OCI-LY3 (cell line): ENCODE measurements at regions not wholly inside any gene's neighbourhood (a gene's known extent, or its start where the extent isn't known, plus 50 kb on each side); places are given as distances from the start of the nearest gene placed in this dataset.

Source experiments
- H2AFZ ChIP-seq: fragments of 200-600, 300-600 bp; shearing (Covaris generic); 2 replicates; pipeline ENCODE4 v1.6.0; 2014; ENCODE audit warnings: antibody characterized with exemption, low read depth, low read length
- H3K27ac ChIP-seq: fragments of 200-600, 300-600 bp; sonication (generic); 2 replicates; pipeline ENCODE4 v1.5.1; 2014; ENCODE audit warnings: mild to moderate bottlenecking, low read length, moderate library complexity, mixed read lengths
- H3K27me3 ChIP-seq: fragments of 200-600, 300-600 bp; sonication (generic); 2 replicates; pipeline ENCODE4 v1.6.1; 2014; ENCODE audit warnings: low read depth, low read length, mixed read lengths
- H3K36me3 ChIP-seq: fragments of 200-600, 300-600 bp; sonication (generic); replicated peaks from 2 replicates; pipeline ENCODE3; 2014; ENCODE audit warnings: low read depth, low read length, mixed read lengths
- H3K4me1 ChIP-seq: fragments of 300-600, 200-600 bp; sonication (generic); 2 replicates; pipeline ENCODE4 v1.6.1; 2014; ENCODE audit warnings: low read length, mixed read lengths
- H3K4me2 ChIP-seq: fragments of 200-600, 300-600 bp; sonication (generic); 2 replicates; pipeline ENCODE4 v1.6.1; 2014; ENCODE audit warnings: low read length, mixed read lengths
- H3K4me3 ChIP-seq: fragments of 300-600, 200-600 bp; sonication (generic); 2 replicates; pipeline ENCODE4 v1.5.1; 2014; ENCODE audit warnings: antibody characterized with exemption, mild to moderate bottlenecking, low read length, moderate library complexity
- H3K79me2 ChIP-seq: fragments of 300-600, 200-600 bp; shearing (Covaris generic); 2 replicates; pipeline ENCODE4 v1.6.1; 2014; ENCODE audit warnings: mild to moderate bottlenecking, low read length, mixed read lengths
- H3K9ac ChIP-seq: fragments of 300-600, 200-600 bp; shearing (Covaris generic); 2 replicates; pipeline ENCODE4 v1.6.0; 2014; ENCODE audit warnings: mild to moderate bottlenecking, low read length, moderate library complexity
- H3K9me3 ChIP-seq: fragments of 200-600, 300-600 bp; shearing (Covaris generic); 2 replicates; pipeline ENCODE4 v1.6.1; 2014; ENCODE audit warnings: low read length, mixed read lengths; ENCODE audit not compliant: insufficient read depth
- H4K20me1 ChIP-seq: fragments of 200-600, 300-600 bp; sonication (generic); 2 replicates; pipeline ENCODE4 v1.6.1; 2016; ENCODE audit warnings: low read length, mixed read lengths; ENCODE audit not compliant: insufficient read depth
- CTCF ChIP-seq: fragments of 200-600, 300-600 bp; sonication (generic); IDR thresholded peaks from 2 replicates; pipeline ENCODE4 v1.5.1; 2014; ENCODE audit warnings: antibody characterized with exemption, low read length, low read depth
- EZH2phosphoT487 ChIP-seq: fragments of 200-600 bp; shearing (Covaris generic); IDR thresholded peaks from 2 replicates; pipeline ENCODE4 v1.6.1; 2018; ENCODE audit warnings: antibody characterized with exemption, mixed run types, low read depth

DNA sequence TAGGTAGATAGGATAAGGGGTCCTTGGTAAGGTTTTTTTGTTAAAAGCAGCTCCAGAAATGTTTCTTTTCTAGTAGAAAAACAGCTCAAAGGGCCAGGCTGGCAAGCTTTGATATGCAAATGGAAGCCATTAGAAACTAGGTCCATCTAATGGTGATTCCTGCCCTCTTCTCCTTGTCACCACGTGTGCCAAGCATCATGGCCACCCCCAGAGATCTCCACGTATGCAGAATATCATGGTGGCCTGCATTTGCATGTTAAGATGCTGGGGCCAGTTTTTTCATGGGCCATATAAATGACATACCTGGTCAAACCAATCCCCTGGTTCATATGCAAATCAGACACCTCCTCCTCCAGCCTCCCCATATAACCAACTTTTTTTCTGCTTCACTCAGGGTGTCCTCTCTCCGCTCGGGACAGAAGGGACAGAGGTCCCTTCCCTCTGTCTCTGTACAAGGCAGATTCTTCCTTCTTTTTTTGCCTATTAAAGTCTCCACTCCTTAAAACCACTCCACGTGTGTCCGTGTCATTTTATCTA lies 1335.9 kb downstream of the UQCRFS1 start:
- Histone ChIP-seq H3K9me3 (no peaks in the 10 kb centered on the region), H3K9ac (no peak overlapping the region), H2AFZ (no peak overlapping the region), H3K4me3 (no peak overlapping the region), H3K4me2 (no peak overlapping the region), H3K36me3 (no peaks in the 10 kb centered on the region), H3K27me3 (no peaks in the 10 kb centered on the region), H4K20me1 (no peaks in the 10 kb centered on the region), H3K4me1 (no peaks in the 10 kb centered on the region), H3K79me2 (no peaks in the 10 kb centered on the region), H3K27ac (no peak overlapping the region)
- TF ChIP-seq EZH2phosphoT487 (no peak), CTCF (no peak)

DNA sequence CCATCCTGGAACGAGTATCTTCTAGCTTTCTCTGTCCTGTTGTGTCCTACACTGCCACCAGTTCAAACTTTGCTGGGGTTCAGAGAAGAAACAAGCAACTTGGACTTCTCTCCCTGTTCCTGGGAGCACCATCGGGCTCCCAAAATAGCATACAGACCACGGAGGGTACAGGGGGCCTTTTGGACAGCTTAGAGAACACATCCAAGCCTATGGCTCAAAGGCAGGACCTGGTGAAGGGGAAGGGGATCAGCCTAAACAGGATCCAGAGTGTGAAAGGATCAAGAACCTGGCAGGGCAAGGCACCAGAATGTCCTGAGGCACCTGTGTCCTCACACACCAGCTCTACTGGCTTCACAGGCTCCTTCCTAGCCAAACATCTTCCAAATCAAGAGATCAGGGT lies 1336.5 kb downstream of the UQCRFS1 start:
- H3K27me3 ChIP-seq, result no peaks in the 10 kb centered on the region
- TF ChIP-seq CTCF (no peak), EZH2phosphoT487 (no peak)
- no peaks in the 10 kb centered on the region for H3K9me3 ChIP-seq
- H2AFZ ChIP-seq, result no peak overlapping the region
- H3K27ac ChIP-seq, result no peak overlapping the region
- H3K4me1 ChIP-seq, result no peaks in the 10 kb centered on the region
- no peak overlapping the region for H3K9ac ChIP-seq
- H4K20me1 ChIP-seq, result no peaks in the 10 kb centered on the region
- H3K79me2 ChIP-seq, result no peaks in the 10 kb centered on the region
- no peaks in the 10 kb centered on the region for H3K36me3 ChIP-seq
- no peak overlapping the region for H3K4me2 ChIP-seq
- H3K4me3 ChIP-seq, result no peak overlapping the region

- Histone ChIP-seq H3K4me3 (no peak overlapping the region), H3K79me2 (no peaks in the 10 kb centered on the region), H3K4me1 (no peaks in the 10 kb centered on the region), H3K27ac (no peak overlapping the region), H4K20me1 (no peaks in the 10 kb centered on the region), H3K4me2 (no peak overlapping the region), H3K36me3 (no peaks in the 10 kb centered on the region), H3K27me3 (no peaks in the 10 kb centered on the region), H3K9ac (no peak overlapping the region), H3K9me3 (no peaks in the 10 kb centered on the region), H2AFZ (no peak overlapping the region)
- TF ChIP-seq EZH2phosphoT487, result no peak
- no peak for TF ChIP-seq CTCF
These were observed 1340.6 kb downstream of the UQCRFS1 start for GRCh38 chr19:27872370-27872769.

GRCh38 chr19:27870293-27870692 lies 1342.7 kb downstream of the UQCRFS1 start:
- no peaks in the 10 kb centered on the region for H3K9me3 ChIP-seq

More at GRCh38 chr19:27870293-27870692, 1342.7 kb downstream of the UQCRFS1 start:
- H4K20me1 ChIP-seq, result no peaks in the 10 kb centered on the region
- no peak overlapping the region for H3K4me3 ChIP-seq
- no peak overlapping the region for H3K9ac ChIP-seq
- no peak overlapping the region for H3K4me2 ChIP-seq
- no peaks in the 10 kb centered on the region for H3K79me2 ChIP-seq
- no peaks in the 10 kb centered on the region for H3K36me3 ChIP-seq
- no peaks in the 10 kb centered on the region for H3K27me3 ChIP-seq
- H3K27ac ChIP-seq, result no peak overlapping the region
- H3K4me1 ChIP-seq, result no peaks in the 10 kb centered on the region
- no peak for TF ChIP-seq CTCF
- TF ChIP-seq EZH2phosphoT487, result no peak
- no peak overlapping the region for H2AFZ ChIP-seq
